Transverse colon (tissue), 4 donors: ENCODE measurements at regions not wholly inside any gene's neighbourhood (a gene's known extent, or its start where the extent isn't known, plus 50 kb on each side); places are given as distances from the start of the nearest gene placed in this dataset.

Experiments
- CTCF ChIP-seq, 5 experiments: fragments of 200-600 bp in 3 of 5; fragments of 450-650 bp in 2 of 5; sonication (generic) in 3 of 5; IDR thresholded peaks; 1 replicate in 2 of 5; 2 replicates in 3 of 5; pipeline ENCODE4 v1.5.1; 2016 to 2017; ENCODE audit warnings: antibody characterized with exemption in 5 of 5, inconsistent platforms in 3 of 5, mild to moderate bottlenecking in 2 of 5, moderate library complexity in 1 of 5
- EP300 ChIP-seq: sonication (generic); formaldehyde crosslinking; IDR thresholded peaks from one replicate; pipeline ENCODE4 v1.6.1; 2017; ENCODE audit warnings: antibody characterized with exemption, low read depth
- POLR2A ChIP-seq: fragments of 450-650 bp; IDR thresholded peaks from one replicate; pipeline ENCODE4 v1.6.1; 2016; ENCODE audit warnings: antibody characterized with exemption, mild to moderate bottlenecking, moderate library complexity
- POLR2AphosphoS5 ChIP-seq, 3 donors: sonication (generic); formaldehyde crosslinking; IDR thresholded peaks; one replicate each; pipeline ENCODE4 v1.6.1; 2016; ENCODE audit warnings: antibody characterized with exemption in 3 of 3

- TF ChIP-seq CTCF (IDR thresholded peaks at IDR 0.05) (no peak), EP300 (no peak), POLR2AphosphoS5 (IDR thresholded peaks at IDR 0.05) (no peak), POLR2A (no peak)
Observed at GRCh38 chr18:7381307-7381706, 150.4 kb downstream of the LRRC30 start.
